HEK293 (cell line): ENCODE measurements at regions not wholly inside any gene's neighbourhood (a gene's known extent, or its start where the extent isn't known, plus 50 kb on each side); places are given as distances from the start of the nearest gene placed in this dataset.

ENCODE experiments used
- CTCF ChIA-PET: fragments of 350-600 bp; formaldehyde crosslinking; extraction: SDS; loops from one replicate; lab custom pipeline; 2021; ENCODE audit warnings: antibody characterized with exemption; lab: Yijun Ruan, JAX
- POLR2A ChIA-PET: fragments of 300-600 bp; formaldehyde crosslinking; extraction: SDS; loops from one replicate; lab custom pipeline; 2020; ENCODE audit warnings: antibody characterized with exemption, inconsistent platforms; lab: Yijun Ruan, JAX
- H3K27ac ChIP-seq: fragments of 200-500 bp; sonication (Bioruptor generic); 2 replicates; pipeline ENCODE4 v1.5.1; 2014; ENCODE audit warnings: low read depth, low read length, control low read depth, inconsistent platforms; ENCODE audit errors: extremely low read depth
- H3K36me3 ChIP-seq, 2 experiments: fragments of 200-500 bp in 1 of 2; sonication (Bioruptor generic) in 1 of 2; 1 replicate in 1 of 2; 2 replicates in 1 of 2; pipeline ENCODE4 v1.5.1; 2014 to 2017; ENCODE audit warnings: inconsistent platforms in 2 of 2, low read length in 2 of 2; ENCODE audit not compliant: control insufficient read depth in 2 of 2, insufficient read depth in 1 of 2
- H3K4me1 ChIP-seq: fragments of 200-500 bp; sonication (Bioruptor generic); 2 replicates; pipeline ENCODE4 v1.5.1; 2014; ENCODE audit warnings: mild to moderate bottlenecking, low read length, inconsistent platforms; ENCODE audit not compliant: control insufficient read depth, insufficient read depth
- H3K4me3 ChIP-seq: 2 replicates; pipeline ENCODE4 v1.5.1; 2011; ENCODE audit warnings: low read depth, mild to moderate bottlenecking, control low read depth, low read length, moderate library complexity
- H3K9me3 ChIP-seq: fragments of 200-500 bp; sonication (Bioruptor generic); 2 replicates; pipeline ENCODE4 v1.5.1; 2014; ENCODE audit warnings: low read depth, low read length, inconsistent platforms; ENCODE audit not compliant: control insufficient read depth, insufficient read depth
- GLIS1 ChIP-seq: fragments of 450-650 bp; formaldehyde crosslinking; IDR thresholded peaks from 2 replicates; pipeline ENCODE4 v1.5.1; 2016; ENCODE audit warnings: missing biosample characterization, missing genetic modification characterization
- IKZF3 ChIP-seq: fragments of 450-650 bp; IDR thresholded peaks from 2 replicates; pipeline ENCODE4 v1.5.0; 2018; ENCODE audit warnings: missing biosample characterization, mild to moderate bottlenecking, missing genetic modification characterization, moderate library complexity
- MEIS1 ChIP-seq: sonication (generic); formaldehyde crosslinking; IDR thresholded peaks from 2 replicates; pipeline ENCODE4 v1.8.1; 2022; ENCODE audit warnings: missing genetic modification reagents, mild to moderate bottlenecking, borderline replicate concordance
- OSR2 ChIP-seq: fragments of 450-650 bp; formaldehyde crosslinking; IDR thresholded peaks from 2 replicates; pipeline ENCODE4 v1.5.1; 2016; ENCODE audit warnings: missing biosample characterization, missing genetic modification characterization
- REST ChIP-seq: fragments of 450-650 bp; formaldehyde crosslinking; IDR thresholded peaks from 2 replicates; pipeline ENCODE4 v1.5.1; 2016; ENCODE audit warnings: missing biosample characterization, missing genetic modification characterization
- SP2 ChIP-seq: fragments of 450-650 bp; formaldehyde crosslinking; IDR thresholded peaks from 2 replicates; pipeline ENCODE4 v1.5.1; 2016; ENCODE audit warnings: missing biosample characterization, missing genetic modification characterization
- SP7 ChIP-seq: fragments of 450-650 bp; formaldehyde crosslinking; IDR thresholded peaks from 2 replicates; pipeline ENCODE4 v1.5.1; 2016; ENCODE audit warnings: missing biosample characterization, missing genetic modification characterization
- TSHZ1 ChIP-seq: fragments of 450-650 bp; formaldehyde crosslinking; IDR thresholded peaks from 2 replicates; pipeline ENCODE4 v1.5.1; 2016; ENCODE audit warnings: missing biosample characterization, missing genetic modification characterization, borderline replicate concordance
- WT1 ChIP-seq: fragments of 450-650 bp; formaldehyde crosslinking; IDR thresholded peaks from 2 replicates; pipeline ENCODE4 v1.5.1; 2016; ENCODE audit warnings: missing biosample characterization, missing genetic modification characterization
- ZBTB17 ChIP-seq: fragments of 450-650 bp; formaldehyde crosslinking; IDR thresholded peaks from 2 replicates; pipeline ENCODE4 v1.5.1; 2016; ENCODE audit warnings: missing biosample characterization, missing genetic modification characterization
- ZNF10 ChIP-seq: fragments of 450-650 bp; formaldehyde crosslinking; IDR thresholded peaks from 2 replicates; pipeline ENCODE4 v1.5.1; 2017; ENCODE audit warnings: missing biosample characterization, missing genetic modification characterization
- ZNF140 ChIP-seq: fragments of 450-650 bp; formaldehyde crosslinking; IDR thresholded peaks from 2 replicates; pipeline ENCODE4 v1.5.1; 2016; ENCODE audit warnings: missing biosample characterization, missing genetic modification characterization
- ZNF214 ChIP-seq: fragments of 450-650 bp; formaldehyde crosslinking; IDR thresholded peaks from 2 replicates; pipeline ENCODE4 v1.5.1; 2017; ENCODE audit warnings: missing biosample characterization, mild to moderate bottlenecking, missing genetic modification characterization, borderline replicate concordance
- ZNF341 ChIP-seq: fragments of 450-650 bp; formaldehyde crosslinking; IDR thresholded peaks from 2 replicates; pipeline ENCODE4; 2016; ENCODE audit warnings: low read depth, missing biosample characterization, missing genetic modification characterization
- ZNF394 ChIP-seq: fragments of 450-650 bp; formaldehyde crosslinking; IDR thresholded peaks from 2 replicates; pipeline ENCODE4 v1.5.1; 2016; ENCODE audit warnings: missing biosample characterization, missing genetic modification characterization, mild to moderate bottlenecking, moderate library complexity, borderline replicate concordance
- ZNF529 ChIP-seq: fragments of 450-650 bp; formaldehyde crosslinking; IDR thresholded peaks from 2 replicates; pipeline ENCODE4 v1.5.1; 2017; ENCODE audit warnings: missing genetic modification characterization, missing biosample characterization; ENCODE audit not compliant: insufficient replicate concordance
- ZNF561 ChIP-seq: fragments of 450-650 bp; IDR thresholded peaks from 2 replicates; pipeline ENCODE4 v1.5.1; 2018; ENCODE audit warnings: missing biosample characterization, missing genetic modification characterization, borderline replicate concordance
- ZNF600 ChIP-seq: fragments of 450-650 bp; formaldehyde crosslinking; IDR thresholded peaks from 2 replicates; pipeline ENCODE4 v1.5.1; 2016; ENCODE audit warnings: missing biosample characterization, missing genetic modification characterization
- ZNF629 ChIP-seq: fragments of 450-650 bp; formaldehyde crosslinking; IDR thresholded peaks from 2 replicates; pipeline ENCODE4 v1.5.1; 2017; ENCODE audit warnings: missing biosample characterization, missing genetic modification characterization
- ZNF747 ChIP-seq: fragments of 450-650 bp; formaldehyde crosslinking; IDR thresholded peaks from 2 replicates; pipeline ENCODE4 v1.5.1; 2016; ENCODE audit warnings: missing biosample characterization, missing genetic modification characterization

GRCh38 chr10:3226960-3227744 is 54.6 kb upstream of the PITRM1 start:
- Histone ChIP-seq H3K9me3 (no peaks in the 10 kb centered on the region), H3K4me1 (peaks cover 9% of the 10 kb centered on the region), H3K36me3 (no peaks in the 10 kb centered on the region), H3K27ac (no peak overlapping the region; the same call in 1 of the 2 replicates), H3K4me3 (no peak overlapping the region)
- ChIA-PET CTCF (interaction anchor here (1.0 kb wide), 1 partner anchor 1545 kb away, joined by 3 read pairs; no protein-coding TSS in a partner anchor), POLR2A (interaction anchor here (0.6 to 1.6 kb wide), 6 partner anchors 11 to 558 kb away, joined by 3 to 13 read pairs (median 4); partner anchors contain the start of genes KLF6 and PITRM1)
- TF ChIP-seq GLIS1 (tag by site-specific recombination) (peak; percentile 34; the same call in 1 of the 2 replicates), ZNF529 (tag by site-specific recombination) (no peak), ZNF341 (no peak), ZNF629 (tag by site-specific recombination) (peak; percentile 40; the same call in 1 of the 2 replicates), SP2 (tag by site-specific recombination) (no peak), ZNF561 (0 out of 2 replicates have a peak, but pooled peaks have one; percentile 54), ZNF140 (tag by site-specific recombination) (no peak), MEIS1 (CRISPR knock-in tag) (no peak), TSHZ1 (tag by site-specific recombination) (peak; percentile 85; the same call in 1 of the 2 replicates), SP7 (tag by site-specific recombination) (peak; percentile 29; the same call in 1 of the 2 replicates), WT1 (tag by site-specific recombination) (peak; percentile 49; the same call in 1 of the 2 replicates), ZNF747 (no peak), OSR2 (peak; percentile 75), IKZF3 (tag by site-specific recombination) (peak; percentile 71; the same call in 1 of the 2 replicates), ZBTB17 (tag by site-specific recombination) (0 out of 2 replicates have a peak, but pooled peaks have one; percentile 25), ZNF600 (peak; percentile 61), ZNF394 (peak; percentile 22; the same call in 1 of the 2 replicates), ZNF10 (tag by site-specific recombination) (0 out of 2 replicates have a peak, but pooled peaks have one; percentile 15), ZNF214 (no peak), REST (no peak)
